Psoas muscle (tissue), 7 donors: ENCODE measurements at regions not wholly inside any gene's neighbourhood (a gene's known extent, or its start where the extent isn't known, plus 50 kb on each side); places are given as distances from the start of the nearest gene placed in this dataset.

Source experiments
- ATAC-seq, 4 donors: fragments of 200-7000 bp; cut with Tn5 transposase; one replicate each; pipeline ENCODE4 v1.9.1; 2020; ENCODE audit warnings: moderate library complexity in 3 of 4, mild to moderate bottlenecking in 2 of 4
- DNase-seq, 2 donors: peaks; one replicate each; pipeline ENCODE4 v3.0.0-alpha.2; 2020
- H3K27ac ChIP-seq: fragments of 200-600 bp; one replicate; pipeline ENCODE4 v1.8.0; 2022
- H3K27me3 ChIP-seq, 3 donors: fragments of 200-600 bp in 1 of 3; one replicate each; pipeline versions ENCODE4 v1.6.1 to v1.8.0; 2013 to 2022; ENCODE audit warnings: low read length in 2 of 3, mild to moderate bottlenecking in 2 of 3, moderate library complexity in 1 of 3; ENCODE audit not compliant: insufficient read depth in 3 of 3
- H3K36me3 ChIP-seq, 2 donors: fragments of 200-600 bp in 1 of 2; one replicate each; pipeline versions ENCODE4 v1.6.1 to v1.8.0; 2013 to 2022; ENCODE audit warnings: low read depth in 1 of 2, mild to moderate bottlenecking in 1 of 2, moderate library complexity in 1 of 2; ENCODE audit not compliant: insufficient read depth in 1 of 2
- H3K4me1 ChIP-seq: fragments of 200-600 bp; one replicate; pipeline ENCODE4 v1.8.0; 2022
- H3K4me3 ChIP-seq: fragments of 200-600 bp; one replicate; pipeline ENCODE4 v1.8.0; 2022; ENCODE audit warnings: mild to moderate bottlenecking
- H3K9me3 ChIP-seq: fragments of 200-600 bp; one replicate; pipeline ENCODE4 v1.8.0; 2022
- CTCF ChIP-seq: fragments of 200-600 bp; IDR thresholded peaks from one replicate; pipeline ENCODE4 v1.8.0; 2022; ENCODE audit warnings: antibody characterized with exemption
- WGBS, 3 donors: extraction: QIAGEN DNeasy Blood & Tissue Kit; methylation state at CpG; one replicate each; pipeline versions ENCODE4 v1.1.6 to v1.1.7; 2013; 5-methylcytosine and 5-hydroxymethylcytosine counted together
- intact Hi-C, 2 donors: fragments of 100-400 bp; cut with DNase I; formaldehyde crosslinking; loops; one replicate each; pipeline versions ENCODE4 v1.11.0 to v1.14.2; 2022
- donor health status: healthy with polysubstance abuse.
- donor health status: DM: no; HTN: no; CAD: no; lungs with moderate emphysema.
- donor health status: Bipolar disorder and iron deficiency.
- donor health status: healthy.
- donor health status: DM: yes; HTN: yes; CAD: no.
- donor health status: DM: no; HTN: no; CAD: no.
- donor health status: DM: yes; HTN: yes; CAD: no.

GRCh38 chr2:17249249-17249648 lies 269.0 kb downstream of the RAD51AP2 start:
- Histone ChIP-seq H3K4me3 (no peak overlapping the region), H3K9me3 (no peaks in the 10 kb centered on the region), H3K27ac (no peak overlapping the region), H3K27me3 (no peaks in the 10 kb centered on the region), H3K36me3 (no peaks in the 10 kb centered on the region), H3K4me1 (no peaks in the 10 kb centered on the region)
- ATAC-seq (no peak), DNase-seq (no peak)
- TF ChIP-seq CTCF, result no peak
- 68 to 79% (median 75%) methylated on average over 7 of the region's 7 CpGs for WGBS, 3 donors
- intact Hi-C loops, result no loop called here

- no peak overlapping the region for H3K27ac ChIP-seq
- ATAC-seq (no peak), DNase-seq (no peak)
- 15 to 32% (median 23%) methylated on average over 2 of the region's 2 CpGs for WGBS, 3 donors
- no peaks in the 10 kb centered on the region for H3K9me3 ChIP-seq
- H3K36me3 ChIP-seq, result no peaks in the 10 kb centered on the region
- no peak for TF ChIP-seq CTCF
- intact Hi-C loops, result no loop called here
- no peaks in the 10 kb centered on the region for H3K4me1 ChIP-seq
- H3K4me3 ChIP-seq, result no peak overlapping the region
- H3K27me3 ChIP-seq, result no peaks in the 10 kb centered on the region
These were observed 272.3 kb downstream of the RAD51AP2 start for GRCh38 chr2:17245906-17246305.

- TF ChIP-seq CTCF, result no peak
- 51 to 62% (median 52%) methylated on average over 3 of the region's 3 CpGs for WGBS, 3 donors
These were observed 275.3 kb downstream of the RAD51AP2 start for GRCh38 chr2:17242813-17243485.

GRCh38 chr2:17239550-17239949 lies 278.7 kb downstream of the RAD51AP2 start:
- ATAC-seq (no peak), DNase-seq (no peak)
- Histone ChIP-seq H3K4me1 (no peaks in the 10 kb centered on the region), H3K27me3 (no peaks in the 10 kb centered on the region), H3K36me3 (no peaks in the 10 kb centered on the region), H3K4me3 (no peak overlapping the region), H3K9me3 (no peaks in the 10 kb centered on the region), H3K27ac (no peak overlapping the region)
- intact Hi-C loops, result no loop called here
- WGBS, 3 donors, result 75 to 84% (median 82%) methylated on average over 3 of the region's 3 CpGs
- TF ChIP-seq CTCF, result no peak

More at GRCh38 chr2:17242813-17243485, 275.3 kb downstream of the RAD51AP2 start:
- DNase-seq, result no peak
- Histone ChIP-seq H3K27me3 (no peaks in the 10 kb centered on the region), H3K4me1 (no peaks in the 10 kb centered on the region), H3K36me3 (no peaks in the 10 kb centered on the region), H3K4me3 (no peak overlapping the region), H3K27ac (no peak overlapping the region), H3K9me3 (no peaks in the 10 kb centered on the region)
- intact Hi-C loops, result no loop called here
- ATAC-seq, result no peak

GRCh38 chr2:17235167-17235566 lies 283.1 kb downstream of the RAD51AP2 start:
- 76 to 84% (median 80%) methylated on average over 1 of the region's 1 CpG for WGBS, 3 donors
- DNase-seq (no peak), ATAC-seq (no peak)
- Histone ChIP-seq H3K9me3 (no peaks in the 10 kb centered on the region), H3K36me3 (no peaks in the 10 kb centered on the region), H3K27ac (no peak overlapping the region), H3K4me1 (no peaks in the 10 kb centered on the region), H3K27me3 (no peaks in the 10 kb centered on the region), H3K4me3 (no peak overlapping the region)
- intact Hi-C loops, result no loop called here
- TF ChIP-seq CTCF, result no peak
